Activated T-cell treated with anti-CD3 and anti-CD28 coated beads for 48 hours (primary cell): ENCODE measurements at regions not wholly inside any gene's neighbourhood (a gene's known extent, or its start where the extent isn't known, plus 50 kb on each side); places are given as distances from the start of the nearest gene placed in this dataset.

Experiments
- DNase-seq: peaks from one replicate; pipeline ENCODE4 v3.0.0-alpha.2; 2020; ENCODE audit warnings: low read depth

DNA sequence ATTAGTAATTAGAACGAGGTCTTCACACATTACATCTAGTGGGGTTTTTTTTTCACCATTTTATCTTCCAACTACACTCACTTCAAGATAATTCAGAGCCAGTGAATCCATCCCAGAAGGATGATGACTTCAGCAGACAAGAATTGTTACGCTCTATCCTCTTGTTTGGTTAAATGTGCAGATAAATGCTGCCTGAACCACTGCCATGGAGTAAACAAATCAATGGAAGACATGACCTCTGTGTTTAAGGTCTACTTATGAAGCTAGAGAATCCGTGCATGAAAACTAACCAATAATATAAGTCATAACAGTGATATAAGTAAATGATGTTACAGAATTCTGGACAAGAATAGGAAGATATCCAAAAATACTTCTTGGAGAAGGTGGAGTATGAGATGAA is 602.6 kb downstream of the TLR4 start:
- DNase-seq: no peak

DNA sequence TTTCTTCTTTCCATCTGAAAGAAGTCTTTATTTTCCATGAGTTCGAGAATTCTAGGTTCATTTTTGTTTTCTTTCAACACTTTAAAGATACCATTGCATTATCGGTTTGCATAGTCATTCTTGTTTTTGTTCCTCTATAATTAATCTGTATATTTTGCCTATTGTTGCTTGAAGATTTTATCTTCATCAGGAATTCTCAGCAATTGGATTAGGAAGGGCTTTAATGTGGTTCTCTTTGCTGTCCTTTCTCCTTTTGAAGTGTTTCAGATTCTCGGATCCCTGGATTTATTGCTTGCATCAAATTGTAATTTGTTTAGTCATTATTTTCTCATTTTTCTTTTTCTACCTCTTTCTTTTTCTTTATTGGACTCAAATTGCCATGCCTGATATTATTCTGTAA is 609.8 kb downstream of the TLR4 start:
- no peak for DNase-seq

DNA sequence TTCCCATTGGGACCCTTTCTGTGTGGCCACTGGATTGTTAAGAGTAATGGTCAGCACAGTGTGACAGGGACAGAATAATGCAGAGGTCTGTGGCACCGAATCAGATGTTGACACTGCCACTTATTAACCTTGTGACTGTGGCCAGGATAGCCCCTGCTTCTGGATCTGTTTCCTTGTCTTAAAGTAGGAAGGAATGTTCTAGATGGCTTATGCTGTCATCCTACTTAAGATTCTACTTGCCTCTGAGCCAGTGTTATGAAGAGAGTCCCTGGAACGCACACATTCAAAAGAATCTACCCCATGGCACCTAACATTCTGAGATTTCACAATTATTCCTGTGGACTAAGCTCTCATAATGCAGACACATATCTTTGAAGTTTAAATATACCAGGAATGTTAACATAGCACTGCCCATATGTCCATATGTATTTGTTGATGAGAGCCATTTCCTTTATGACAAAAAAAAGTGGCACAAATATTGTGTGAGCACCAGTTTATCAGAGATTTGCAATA is 612.7 kb downstream of the TLR4 start:
- no peak for DNase-seq

DNA sequence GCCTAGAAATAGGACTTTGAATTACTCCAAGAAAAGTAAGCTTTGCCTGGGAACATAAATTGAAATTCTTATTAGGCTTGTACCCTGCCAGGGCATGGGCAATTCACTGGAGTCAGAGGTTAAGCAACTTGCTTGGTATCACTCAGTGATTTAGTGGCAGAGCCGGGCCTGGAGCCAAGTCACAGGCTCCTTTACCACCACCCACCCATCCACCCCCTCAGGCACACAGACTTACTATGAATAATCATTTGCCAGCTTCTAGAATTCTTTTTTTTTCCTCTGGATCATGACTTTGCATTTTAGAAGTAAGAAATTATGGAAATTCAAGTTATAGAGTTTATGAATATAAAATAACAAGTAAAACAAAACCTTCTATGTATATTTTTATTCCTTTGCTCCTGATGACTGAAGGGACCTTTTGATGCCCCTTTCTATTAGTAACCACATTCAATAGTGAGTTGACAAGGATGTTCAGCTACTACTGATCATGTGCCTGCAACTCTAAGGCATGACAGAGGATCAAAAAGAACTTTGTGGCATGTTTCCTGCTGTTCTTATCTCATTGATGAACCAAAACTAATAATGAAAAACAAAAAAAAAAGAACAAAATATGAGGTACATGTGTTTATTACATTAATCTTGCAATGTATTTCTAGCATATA is 614.7 kb downstream of the TLR4 start:
- no peak for DNase-seq

DNA sequence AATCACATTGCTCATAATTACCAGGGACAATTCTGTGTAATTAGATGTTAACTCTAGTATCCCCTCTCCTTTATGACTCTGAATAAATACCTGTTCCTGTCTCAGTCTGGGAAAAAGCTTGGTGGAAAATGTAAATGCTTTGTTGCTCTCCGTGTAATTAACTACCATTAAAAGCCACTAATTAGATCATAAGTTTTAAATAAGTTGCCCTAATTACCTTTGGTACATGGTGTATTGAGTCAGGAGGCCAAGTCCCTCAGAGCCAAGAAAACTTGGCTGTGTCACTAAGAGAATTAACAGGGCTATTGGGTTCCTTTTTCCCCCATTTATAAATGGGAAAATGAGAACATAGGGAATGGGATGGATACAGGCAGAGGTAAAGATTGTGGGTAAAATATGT is 617.6 kb downstream of the TLR4 start:
- no peak for DNase-seq

DNA sequence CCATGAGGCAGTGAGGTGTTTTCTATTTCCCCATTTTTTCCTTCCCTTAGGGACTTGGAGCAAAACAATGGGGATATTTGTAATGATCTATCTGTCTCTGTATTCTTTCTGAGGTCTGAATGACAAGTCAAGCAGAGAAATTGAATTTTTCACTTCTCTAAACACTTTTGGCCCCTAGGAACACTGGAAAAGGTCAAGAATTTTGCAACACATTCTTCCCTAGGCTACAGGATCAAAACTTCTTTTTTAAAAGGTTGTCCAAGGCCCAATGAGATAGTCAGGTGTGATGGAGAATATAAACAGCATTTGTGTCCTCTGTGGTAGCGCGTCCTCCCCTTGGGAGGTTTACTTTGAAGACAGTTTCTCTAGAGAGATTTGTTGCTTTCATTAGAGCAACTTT is 620.5 kb downstream of the TLR4 start:
- no peak for DNase-seq

DNA sequence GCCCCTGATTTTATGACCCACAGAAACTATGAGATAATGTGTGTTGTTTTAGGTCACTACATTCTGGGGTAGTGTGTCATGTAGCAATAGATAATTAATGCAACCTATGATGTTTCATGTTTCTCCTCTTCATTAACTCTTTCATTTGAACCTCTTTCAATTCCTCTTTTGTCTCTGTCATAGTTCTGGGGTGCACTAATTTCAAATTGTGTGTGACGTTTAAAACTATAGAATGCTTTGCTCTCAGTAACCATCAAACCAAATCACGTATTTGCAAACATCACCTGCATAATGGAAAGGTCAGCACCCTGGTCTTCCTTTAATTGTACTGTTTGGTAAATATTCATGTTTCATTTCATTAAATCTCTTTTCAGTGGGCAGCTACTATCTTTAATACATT is 621.6 kb downstream of the TLR4 start:
- DNase-seq: no peak

DNA sequence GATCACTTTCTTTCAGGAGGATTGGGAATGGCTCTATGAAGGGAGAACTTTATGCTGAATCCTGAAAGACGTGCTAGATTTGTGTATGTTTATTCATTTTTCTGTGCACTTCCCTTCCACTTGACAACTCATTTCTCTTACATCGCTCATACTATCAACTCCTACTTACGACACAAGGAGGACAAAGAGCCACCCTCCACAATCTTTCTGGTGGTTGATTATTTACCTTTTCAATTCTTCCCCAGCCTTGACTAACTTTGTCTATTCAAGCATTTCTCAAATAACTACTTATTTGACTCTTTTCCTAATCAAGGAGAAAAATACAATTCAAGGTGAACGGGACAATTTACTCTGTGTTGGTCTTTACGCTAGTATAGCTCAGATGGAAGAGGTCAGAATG is 622.1 kb downstream of the TLR4 start:
- no peak for DNase-seq

DNA sequence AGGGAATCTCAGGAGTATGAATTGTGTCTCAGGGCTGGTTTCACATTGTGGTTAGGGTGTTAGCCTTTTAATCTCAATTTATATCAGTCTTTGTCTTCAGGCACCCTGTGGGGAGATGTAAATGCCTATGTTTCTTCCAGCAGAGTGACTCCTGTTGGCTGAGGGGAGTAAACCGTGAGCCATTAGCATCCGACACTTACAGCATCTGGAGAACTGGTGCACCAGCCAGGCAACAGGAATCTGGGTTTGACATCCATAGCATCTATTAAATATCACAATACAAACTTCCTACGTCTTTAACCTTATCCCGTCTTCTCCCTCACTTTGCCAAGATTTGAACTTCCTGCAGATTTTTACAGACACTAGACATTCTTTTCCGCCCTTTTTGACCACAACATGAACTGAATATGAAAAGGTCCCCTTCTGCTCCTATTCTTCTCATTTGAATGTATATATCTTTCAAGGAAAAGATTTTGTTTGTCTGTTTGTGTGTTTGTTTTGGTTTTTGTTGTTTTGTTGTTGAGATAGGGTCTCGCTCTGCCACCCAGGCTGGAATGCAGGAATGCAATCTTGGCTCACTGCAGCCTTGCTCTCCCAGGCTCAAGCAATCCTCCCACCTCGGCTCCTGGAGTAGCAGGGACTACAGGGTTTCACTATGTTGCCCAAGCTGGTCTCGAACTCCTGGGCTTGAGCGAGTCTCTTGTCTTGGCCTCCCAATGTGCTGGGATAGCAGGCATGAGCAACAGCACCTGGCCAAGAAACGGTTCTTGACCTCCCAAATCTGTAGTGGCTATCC is 626.2 kb downstream of the TLR4 start:
- no peak for DNase-seq

DNA sequence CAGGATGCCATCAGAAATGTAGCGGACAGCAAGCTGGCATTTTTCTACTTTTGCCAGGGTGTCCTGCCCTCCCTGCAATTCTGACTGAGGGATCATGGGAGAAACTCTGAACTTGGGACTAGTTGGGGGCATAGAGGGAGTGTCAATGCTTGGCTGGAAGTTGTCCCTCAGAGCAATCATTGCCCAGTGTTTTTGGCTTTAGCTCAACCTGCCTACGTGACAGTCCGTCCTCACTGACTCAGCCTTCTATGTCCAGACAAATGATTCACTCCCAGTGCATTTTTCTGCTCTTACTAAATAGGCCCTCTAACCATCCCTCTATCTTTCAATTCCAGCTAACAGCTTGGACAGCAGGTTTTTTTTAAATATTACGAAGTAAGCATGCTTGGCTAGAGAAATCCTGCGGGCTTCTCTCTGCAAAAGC is 627.4 kb downstream of the TLR4 start:
- no peak for DNase-seq

DNA sequence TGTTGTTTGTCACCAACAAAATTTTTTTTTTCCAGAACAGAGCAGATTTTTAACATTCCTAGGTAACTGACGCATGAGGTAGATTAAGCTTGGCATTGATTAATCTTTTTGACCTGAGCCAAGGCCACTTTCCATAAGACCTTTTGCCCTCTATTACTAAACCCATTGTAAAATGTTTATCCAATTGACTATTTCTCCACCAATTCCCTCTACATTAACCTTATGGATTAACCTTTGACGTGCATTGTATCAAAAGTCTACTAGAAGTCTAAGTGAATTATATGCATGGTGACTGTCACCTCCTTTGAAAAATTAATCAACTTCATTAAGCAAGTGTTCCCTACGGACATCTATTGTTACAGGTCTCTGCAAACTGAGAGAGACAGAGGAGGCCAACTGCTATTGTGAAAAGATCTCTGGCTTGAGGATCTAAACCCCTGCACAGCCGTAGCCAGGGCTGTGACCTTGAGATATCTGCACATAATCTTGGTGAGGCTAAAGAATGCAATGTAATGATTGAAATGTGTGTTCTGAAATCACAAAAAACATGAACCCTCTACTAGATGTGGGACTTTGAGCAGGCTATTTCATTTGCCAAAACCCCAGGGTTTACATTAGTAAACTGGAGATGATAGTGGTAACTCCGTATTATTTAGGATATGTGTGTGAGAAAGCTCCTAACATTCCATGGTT is 632.2 kb downstream of the TLR4 start:
- DNase-seq: no peak

DNA sequence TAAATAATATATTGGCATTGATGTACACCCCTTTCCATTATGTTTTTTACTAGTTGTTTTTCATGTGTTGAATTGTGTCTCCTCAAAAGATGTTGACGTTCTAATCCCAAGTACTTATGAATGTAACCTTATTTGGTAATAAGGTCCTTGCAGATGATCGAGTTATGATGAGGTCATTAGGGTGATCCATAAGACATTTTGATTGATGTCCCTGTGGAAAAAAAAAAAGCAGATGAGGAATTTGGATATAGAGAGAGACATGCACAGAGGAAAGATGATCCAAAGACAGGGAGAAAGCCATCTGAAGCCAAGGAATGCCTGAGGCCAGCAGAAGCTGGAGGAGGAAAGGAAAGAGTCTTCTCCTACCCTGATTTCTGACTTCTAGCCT is 632.7 kb downstream of the TLR4 start:
- no peak for DNase-seq

DNA sequence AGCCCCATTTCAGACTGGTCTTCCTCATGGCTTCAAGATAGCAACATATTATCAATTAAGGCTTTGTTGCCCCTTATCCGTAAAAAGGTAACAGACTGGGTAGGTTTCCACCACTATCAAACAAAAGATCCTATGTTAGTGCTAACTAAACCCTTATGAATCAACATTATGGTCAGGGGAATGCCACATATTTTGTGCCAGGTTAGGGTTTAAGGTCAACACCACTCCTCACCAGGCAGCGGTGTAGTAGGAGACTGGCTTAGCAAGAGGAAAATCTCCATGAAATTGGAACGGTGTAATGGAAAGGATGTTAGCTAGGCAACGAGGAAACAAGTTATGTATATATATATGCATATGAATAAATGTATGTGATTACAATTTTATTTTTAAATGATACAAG is 655.8 kb downstream of the TLR4 start:
- no peak for DNase-seq

DNA sequence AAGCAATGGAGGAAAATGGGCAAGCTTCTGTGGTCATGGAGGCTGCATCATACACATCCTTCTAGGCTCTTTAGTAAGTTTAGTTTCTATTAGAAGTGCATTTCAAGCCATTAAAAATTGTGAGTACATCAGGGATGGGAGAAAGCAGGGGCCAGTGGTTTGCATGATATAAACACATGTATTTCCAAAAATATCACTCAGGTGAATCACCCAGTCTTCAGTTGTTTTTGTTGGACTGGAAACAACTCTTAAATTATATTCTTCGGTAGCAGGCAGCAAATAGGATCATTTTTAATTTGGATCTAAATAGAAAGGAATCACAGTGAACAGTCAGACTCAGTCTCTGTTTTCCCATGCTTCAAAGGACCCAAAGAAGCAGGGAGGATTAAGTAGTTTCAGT is 657.9 kb downstream of the TLR4 start:
- DNase-seq: no peak

DNA sequence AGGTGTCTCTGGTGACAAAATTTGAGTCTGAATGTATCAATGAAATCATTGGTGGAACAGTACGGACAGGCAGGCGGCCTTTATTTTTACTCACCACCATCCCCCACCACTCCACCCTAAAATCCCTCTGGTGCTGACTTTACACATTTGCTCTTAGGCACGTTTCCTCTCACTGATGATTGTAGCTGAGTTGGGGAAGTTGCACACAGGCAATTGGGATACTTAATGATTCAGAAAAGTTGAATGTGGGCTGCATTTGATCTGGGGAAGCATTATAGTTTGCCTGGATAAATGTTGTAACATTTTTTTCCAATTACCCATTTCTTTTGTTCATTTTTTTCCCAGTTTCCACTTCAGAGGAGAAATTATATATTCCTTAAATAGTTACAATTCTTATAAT is 658.4 kb downstream of the TLR4 start:
- DNase-seq: no peak

DNA sequence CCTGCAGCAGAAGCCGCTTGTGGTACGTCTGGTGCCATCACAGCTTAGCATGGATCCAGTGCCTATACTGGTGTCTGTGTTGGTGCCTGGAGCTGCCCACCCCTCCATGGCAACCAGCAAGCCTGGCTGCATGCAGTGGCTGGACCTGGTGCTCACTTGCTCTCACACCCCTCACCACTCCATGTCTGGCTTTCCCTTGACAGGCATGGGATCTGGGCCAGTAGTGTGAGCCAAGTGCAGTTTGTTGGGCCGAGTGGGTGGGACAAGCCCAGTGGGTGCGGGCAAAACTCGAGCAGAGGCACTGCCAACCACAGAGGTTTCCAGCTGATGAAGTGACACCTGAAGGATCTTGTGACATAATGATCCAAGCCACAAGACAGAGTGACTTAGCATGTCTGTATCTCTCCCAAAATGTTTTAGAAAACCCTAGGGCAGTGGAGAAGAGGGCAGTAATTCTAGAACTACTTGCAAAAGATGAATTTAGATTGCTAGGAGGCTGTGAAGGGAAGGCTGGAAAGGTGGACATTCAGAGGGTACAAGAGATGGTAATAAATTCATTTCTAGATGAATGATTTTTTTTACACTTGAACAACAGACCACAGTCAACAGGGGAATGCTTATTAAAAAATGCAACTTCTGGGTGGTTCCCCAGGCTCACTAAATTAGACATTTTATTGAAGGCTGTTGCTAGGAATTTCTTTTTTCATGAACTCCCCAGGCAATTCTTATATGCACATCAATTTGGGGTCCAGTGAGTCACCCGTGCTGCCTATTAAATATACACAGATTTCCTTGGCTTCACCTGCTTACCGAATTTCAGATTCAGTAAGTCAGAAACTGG is 660.3 kb downstream of the TLR4 start:
- no peak for DNase-seq

DNA sequence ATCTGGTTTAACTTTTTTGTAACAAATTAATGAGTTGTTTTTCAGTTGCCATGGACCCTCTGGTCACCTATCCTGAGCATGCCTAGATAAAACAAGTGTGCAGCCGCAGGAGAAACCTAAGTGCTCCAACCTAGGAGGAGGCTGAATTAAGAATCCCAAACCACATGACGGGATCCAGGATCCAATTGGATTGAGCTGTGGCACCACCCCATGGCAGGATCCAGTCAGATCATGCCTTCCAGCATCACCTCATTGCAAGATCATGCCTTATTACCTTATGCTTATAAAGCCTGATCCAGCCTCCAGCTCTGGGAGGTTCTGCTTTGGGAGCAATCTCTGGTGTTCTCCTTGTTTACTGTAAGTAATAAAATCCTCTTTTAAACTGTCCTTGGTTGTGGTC is 662.0 kb downstream of the TLR4 start:
- DNase-seq: no peak

DNA sequence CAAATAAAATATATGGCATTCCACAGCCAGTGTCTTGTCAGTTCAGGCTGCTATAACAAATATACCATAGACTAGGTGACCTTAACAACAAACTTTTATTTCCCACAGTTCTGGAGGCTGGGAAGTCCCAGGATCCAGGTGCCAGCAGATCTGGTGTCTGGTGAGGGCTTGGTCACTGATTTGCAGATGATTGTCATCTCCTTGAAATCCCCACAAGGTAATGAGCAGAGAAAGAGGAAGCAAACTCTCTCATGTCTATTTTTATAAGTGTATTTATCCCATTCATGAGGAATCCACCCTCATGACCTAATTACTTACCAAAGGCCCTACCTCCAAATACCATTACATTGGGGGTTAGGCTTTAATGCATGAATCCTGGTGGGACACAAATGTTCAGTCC is 663.2 kb downstream of the TLR4 start:
- no peak for DNase-seq

DNA sequence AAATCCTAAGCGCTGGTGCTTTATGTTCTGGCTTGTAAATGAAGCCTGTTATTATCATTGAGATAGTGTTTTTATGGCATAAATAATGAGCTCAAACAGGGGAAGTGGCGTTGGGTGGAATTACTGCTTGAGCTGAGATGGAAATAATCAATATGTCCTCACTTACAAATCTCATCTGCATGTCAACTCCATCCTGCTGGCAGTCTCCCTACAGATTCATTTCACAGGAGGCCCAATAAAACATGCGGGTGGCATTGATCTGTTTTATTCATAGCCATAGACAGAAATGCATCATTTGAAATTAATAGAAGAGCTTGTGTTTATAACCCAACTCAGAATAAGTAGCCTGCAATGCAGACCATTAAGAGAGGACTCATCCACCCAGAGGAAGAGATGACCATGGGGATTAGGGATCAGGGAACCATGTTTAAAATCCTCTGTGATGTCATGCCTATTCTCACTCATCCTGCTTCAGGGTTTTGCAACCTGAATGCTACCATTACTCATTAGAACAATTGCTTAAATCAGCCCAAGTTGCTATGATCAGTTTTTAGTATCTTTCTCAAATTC is 680.4 kb downstream of the TLR4 start:
- no peak for DNase-seq

DNA sequence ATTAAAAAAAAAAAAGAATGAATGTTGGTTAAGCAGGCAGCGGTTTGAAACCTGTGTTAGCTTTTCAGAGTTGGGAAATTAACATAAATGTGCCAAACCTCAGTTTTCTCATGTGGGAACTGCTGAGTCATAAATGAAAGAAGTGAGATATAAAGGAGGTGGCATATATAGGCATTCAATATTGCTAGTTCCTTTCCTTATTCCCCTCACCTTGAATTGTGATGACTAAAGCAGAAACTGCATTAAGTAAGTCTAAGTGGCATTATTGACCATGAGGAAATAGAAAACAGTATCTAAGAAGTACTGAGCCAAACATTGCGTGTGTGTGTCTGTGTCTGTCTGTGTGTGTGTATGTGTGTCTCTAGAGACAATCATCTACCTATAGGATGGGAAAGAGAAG is 691.2 kb downstream of the TLR4 start:
- no peak for DNase-seq

DNA sequence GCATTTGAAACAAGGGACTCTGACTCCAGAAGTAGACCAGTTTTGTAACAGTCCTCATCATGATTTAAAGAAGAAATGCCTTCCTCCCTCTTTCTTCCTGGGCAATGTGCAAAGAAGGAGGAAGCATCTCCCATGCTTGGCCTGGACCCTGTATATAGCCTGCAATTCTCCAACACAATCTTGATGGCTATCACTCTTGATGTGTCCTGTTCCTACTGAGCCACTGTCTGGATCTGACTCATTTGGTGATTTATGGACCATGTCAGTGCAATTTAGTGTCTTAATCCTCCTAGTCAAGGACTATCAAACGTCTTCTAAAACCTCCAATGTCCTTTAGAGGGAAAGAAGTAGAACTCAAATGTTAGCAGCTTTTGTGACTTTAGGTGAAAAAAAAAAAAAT is 697.3 kb downstream of the TLR4 start:
- DNase-seq: no peak

DNA sequence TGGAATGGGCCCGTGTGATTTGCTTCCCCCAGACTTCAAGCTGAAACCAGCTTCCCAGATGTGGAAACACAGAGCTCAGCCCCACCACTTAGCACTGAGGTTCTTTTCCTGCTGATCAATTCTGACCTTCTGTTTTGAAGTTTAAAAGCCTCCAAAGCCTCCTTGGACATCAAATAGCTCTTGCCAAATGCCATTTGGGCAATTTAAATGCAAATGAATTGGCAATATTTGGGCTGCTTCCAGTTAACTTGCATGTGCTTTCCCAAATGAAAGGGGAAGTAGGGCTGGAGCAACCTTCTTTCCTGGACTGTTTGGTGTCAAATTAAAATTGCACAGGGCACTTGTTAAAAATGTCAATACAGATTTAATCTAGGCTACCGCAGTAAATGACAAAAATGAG is 710.5 kb downstream of the TLR4 start:
- DNase-seq: no peak
